GM19239 (cell line): ENCODE measurements at regions not wholly inside any gene's neighbourhood (a gene's known extent, or its start where the extent isn't known, plus 50 kb on each side); places are given as distances from the start of the nearest gene placed in this dataset.

Source experiments
- DNase-seq: peaks from one replicate; pipeline ENCODE4 v3.0.0; 2011; ENCODE audit warnings: low spot score; ENCODE audit not compliant: insufficient read length
- FAIRE-seq: peaks from 2 replicates; lab custom pipeline; 2011; peaks lifted over from hg19 to GRCh38; lab: Jason Lieb, UNC

DNA sequence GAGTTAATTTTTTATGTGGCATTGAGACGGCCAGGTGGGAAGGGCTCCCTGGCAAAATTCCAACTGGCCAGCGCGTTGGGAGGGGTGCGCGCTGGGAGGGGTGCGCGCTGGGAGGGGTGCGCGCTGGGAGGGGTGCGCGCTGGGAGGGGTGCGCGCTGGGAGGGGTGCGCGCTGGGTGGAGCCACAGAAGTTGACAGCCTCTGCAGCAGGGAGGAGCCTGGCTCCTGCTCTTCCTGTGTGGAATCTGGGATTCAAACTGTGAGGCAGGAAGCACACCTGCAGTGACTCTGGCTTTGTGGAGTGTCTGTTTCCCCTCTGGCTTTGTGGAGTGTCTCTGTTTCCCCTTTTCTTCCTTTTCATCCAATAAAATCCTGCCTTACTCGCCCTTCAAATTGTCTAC is 147.9 kb upstream of the CBLN2 start:
- no peak for DNase-seq

DNA sequence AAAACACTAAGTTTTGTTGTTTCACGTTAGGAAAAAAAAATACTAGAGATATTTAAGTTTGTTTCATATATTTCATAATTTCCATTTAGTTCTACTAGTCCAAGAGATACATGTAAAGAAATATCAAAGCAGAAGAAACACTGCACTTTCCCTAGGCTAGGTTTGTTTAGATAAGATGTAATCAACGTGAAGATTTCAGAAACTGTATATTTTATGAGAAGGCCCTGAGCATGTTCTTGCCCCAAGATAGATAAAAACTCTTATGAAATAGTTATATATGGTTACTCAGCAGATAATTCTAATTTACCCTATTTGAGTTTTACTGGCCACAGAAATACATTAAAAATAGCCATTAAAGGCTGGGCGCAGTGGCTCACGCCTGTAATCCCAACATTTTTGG is 143.6 kb upstream of the CBLN2 start:
- FAIRE-seq (no peak), DNase-seq (no peak)

More for the DNA sequence above, 147.9 kb upstream of the CBLN2 start:
- no peak for FAIRE-seq

DNA sequence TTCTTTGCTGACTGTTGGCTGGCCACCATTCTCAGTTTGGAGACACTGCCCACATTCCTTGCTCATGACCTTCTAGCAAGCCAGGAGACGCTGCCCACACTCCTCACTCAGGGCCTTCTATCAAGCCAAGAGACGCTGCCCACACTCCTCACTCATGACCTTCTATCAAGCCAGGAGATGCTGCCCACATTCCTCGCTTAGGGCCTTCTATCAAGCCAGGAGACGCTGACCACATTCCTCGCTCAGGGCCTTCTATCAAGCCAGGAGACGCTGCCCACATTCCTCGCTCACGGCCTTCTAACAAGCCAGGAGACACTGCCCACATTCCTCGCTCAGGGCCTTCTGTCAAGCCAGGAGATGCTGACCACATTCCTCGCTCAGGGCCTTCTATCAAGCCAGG is 131.3 kb upstream of the CBLN2 start:
- DNase-seq (no peak), FAIRE-seq (no peak)

DNA sequence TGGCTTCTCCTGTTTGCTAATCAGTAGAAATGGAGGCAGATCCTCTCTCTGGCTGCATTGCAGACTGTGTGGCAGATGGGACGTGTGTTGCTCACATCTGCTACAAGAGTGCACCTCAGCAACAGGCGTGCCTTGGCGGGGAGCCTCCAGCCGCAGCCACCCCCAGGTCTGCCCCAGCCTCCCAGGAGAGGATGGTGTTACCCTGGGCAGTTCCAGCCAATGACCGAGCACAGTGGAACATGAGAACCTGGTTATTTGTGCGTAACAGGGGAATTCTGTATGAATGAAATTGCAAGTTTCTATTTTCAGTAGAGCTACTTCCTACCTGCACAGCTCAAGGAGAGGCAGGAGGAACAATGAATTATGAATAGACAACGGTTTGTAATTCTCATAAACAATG is 130.6 kb upstream of the CBLN2 start:
- FAIRE-seq (peak; percentile 37), DNase-seq (no peak)

DNA sequence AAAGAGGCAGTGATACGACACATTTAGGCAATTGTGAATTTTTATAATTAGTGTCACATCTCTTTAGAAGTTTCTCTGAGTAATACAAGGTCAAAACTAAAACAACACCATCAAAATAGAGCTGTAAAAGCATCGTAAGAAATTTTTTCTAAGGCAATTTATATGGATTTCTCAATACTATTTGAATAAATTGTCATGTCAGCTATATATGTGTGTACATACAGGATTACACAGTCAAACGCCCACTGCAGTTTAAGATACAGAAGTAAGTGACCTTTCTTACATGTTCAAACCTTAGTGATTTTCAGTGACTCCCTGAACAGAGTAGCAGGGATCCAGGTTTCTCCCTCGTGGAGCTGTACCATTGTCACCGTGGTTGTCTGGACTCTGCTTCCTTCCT is 129.1 kb upstream of the CBLN2 start:
- FAIRE-seq, result no peak

DNA sequence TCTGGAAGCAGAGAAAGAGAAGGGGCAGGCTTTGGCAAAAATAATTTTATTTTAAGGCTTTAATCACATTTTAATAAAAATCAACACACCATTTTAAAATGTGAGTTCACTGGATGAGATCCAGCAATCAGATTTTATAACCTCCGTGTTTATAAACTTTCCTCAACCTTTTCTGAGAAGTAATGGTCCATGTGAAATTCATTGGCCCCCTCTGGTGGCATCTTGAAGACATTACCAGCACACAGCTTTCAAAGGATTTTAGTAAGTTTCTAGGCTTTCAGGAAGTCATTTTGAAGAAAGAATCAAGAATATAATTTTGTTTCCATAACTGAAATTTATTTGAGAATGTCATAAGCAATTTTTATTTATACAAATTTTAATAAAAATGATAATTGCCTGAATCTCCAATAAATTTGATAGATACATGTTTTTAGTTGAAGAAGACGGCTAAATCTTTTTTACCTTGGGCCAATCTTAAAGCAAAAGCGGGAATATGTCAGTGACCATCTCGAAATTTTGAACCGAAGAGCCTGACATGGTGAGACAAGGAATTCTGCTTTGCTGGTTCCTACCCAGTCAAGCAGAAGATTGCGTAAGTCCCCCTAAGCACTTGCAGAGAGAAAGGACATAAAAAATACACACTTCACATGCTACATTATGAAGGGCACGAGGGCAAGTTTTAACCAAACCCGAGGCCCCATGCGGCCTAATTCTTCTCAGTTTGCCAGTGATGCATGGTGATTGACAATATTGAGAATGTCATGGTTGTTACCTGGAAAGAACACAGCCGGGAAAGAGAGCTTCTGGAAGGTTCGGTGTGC is 128.4 kb upstream of the CBLN2 start:
- FAIRE-seq, result peak; percentile 69
- peak; percentile 10 for DNase-seq

More for the DNA sequence above, 129.1 kb upstream of the CBLN2 start:
- DNase-seq, result no peak

DNA sequence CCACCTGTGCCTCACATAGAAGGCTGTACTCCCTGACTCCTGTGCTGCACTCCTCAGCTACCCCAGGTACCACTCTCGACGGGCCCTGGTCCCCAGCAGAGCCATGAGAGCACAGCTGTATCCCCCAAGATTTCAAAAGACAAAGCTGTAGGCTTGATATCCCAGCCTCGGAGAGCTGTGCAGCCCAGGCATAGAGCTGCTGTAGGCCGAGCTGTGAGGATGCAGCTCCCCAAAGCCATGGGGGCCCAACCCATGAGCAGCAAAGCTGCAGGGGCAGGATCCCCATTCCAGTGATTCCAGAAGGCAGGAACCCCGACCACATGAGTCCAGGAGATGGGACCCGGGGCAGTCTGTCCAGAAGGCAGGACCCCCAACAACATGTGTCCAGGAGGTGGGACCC is 123.8 kb upstream of the CBLN2 start:
- DNase-seq (no peak), FAIRE-seq (no peak)

DNA sequence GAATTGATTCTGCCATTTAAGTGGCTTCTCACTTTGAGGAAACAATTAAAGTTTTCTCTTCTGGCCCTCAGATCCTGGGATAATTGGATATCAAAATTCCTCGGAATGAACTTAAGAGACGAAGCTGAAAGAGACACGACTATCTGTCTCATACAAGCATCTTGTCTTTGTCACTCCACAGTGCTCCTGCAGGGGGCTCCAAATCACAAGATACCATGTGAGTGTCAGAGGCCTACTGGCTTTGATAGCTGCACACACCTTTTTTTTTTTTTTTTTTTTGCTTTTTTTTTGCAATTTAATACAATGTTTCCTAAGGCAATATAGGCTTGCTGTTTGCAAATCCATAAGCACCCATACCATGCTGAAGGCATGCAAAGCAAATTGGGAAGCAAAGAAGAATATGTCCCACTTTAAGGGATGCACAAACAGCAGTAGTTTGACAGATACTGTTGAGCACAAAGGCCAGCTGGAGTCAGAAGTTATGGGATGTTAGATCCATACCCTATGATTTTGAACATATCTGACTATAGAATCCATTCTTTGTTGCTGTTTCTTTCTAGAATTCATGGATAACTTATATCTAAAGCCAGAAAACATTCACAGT is 109.0 kb upstream of the CBLN2 start:
- peak; percentile 5 for DNase-seq
- peak; percentile 54 for FAIRE-seq

DNA sequence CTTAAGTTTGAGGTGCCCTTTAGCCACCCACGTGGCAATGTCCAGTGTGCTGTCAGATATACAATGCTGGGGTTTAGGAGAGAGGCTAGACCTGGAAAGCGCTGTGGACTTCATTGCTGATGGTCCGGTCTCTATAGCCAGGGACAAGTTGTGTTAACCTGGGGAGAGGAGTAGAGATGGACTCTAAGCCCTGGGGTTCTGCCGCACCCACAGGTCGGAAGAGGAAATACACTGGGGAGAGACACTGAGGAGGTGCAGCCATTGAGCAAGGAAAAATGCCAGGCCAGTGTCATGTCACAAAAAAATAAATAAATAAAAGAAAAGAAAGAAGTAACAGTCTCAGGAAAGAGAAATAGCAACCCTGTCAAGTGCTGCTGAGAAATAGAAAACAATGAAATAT is 106.9 kb upstream of the CBLN2 start:
- DNase-seq (no peak), FAIRE-seq (no peak)

DNA sequence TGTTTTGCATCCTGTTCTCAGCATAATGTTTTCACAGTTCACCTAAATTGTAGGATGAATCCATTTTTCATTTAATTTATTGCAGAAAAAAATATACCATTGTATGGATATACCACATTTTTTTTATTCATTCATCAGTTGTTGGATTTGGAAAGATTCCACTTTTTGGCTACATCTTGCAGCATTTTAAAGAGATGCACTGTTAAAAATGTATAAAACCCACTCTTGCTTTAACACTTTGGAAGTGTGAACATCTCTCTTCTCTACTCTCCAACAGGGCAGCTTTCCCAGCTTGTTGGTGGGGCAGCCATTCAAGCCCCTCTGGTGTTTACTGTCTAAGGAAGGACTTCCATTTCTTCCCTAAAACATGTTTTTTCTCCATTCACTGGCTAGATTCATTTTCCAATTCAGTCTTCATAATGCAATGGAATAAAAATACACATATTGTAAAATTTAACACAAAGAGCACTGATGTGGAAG is 104.4 kb upstream of the CBLN2 start:
- no peak for FAIRE-seq
- DNase-seq, result no peak

DNA sequence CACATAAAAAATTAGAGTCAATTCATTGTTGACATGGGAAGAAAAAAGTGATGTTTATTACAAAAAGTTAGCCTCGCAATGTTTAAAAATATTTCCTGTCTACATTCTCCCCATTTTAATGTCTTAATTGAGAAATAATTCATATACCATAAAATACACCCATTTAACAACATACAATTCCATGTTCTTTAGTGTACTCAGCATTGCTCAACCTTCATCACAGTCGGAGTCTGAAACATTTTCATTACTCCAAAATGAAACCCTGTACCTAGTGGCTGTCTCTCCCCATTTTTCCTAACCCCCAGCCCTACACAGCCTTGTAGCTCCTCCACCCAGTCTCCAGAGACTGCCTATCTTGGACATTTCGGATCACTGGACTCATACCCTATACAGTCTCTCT is 103.9 kb upstream of the CBLN2 start:
- no peak for FAIRE-seq
- no peak for DNase-seq

DNA sequence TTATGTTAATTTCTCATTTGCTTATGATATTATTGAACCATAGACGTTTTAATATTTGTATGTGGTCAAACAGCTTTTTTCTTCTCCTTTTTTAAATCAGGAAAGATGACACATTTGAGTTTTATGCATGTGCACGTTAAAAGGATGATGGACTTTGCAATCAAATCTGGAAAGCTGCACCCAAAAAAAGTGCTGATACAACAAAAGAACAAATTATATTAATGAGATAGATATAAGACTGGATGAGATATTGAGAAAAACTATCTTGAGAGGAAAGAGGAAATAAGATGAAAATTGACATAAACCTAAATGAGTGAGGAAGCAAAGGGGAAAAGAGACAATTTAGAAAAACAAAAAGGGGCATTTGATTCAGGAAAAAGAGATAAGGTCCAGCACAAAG is 96.4 kb upstream of the CBLN2 start:
- FAIRE-seq (no peak), DNase-seq (no peak)

DNA sequence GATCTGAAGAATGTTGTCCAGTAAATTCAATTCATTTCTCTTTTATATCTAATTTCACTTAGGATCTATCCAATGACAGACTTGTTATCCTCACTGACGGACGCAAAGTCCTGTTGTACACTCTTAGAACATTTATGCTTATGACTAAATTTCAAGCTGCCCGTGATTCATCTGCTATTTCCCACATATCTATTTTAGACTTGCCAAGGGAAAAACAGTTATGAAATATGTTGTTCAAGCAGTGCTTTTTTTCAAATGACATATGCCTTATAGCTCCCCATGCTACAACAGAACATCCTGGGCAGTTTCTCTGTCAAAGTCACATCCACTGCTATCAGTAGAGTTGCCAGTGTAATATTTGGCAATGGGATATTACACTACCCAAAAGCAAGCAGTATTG is 94.2 kb upstream of the CBLN2 start:
- FAIRE-seq, result no peak
- no peak for DNase-seq

DNA sequence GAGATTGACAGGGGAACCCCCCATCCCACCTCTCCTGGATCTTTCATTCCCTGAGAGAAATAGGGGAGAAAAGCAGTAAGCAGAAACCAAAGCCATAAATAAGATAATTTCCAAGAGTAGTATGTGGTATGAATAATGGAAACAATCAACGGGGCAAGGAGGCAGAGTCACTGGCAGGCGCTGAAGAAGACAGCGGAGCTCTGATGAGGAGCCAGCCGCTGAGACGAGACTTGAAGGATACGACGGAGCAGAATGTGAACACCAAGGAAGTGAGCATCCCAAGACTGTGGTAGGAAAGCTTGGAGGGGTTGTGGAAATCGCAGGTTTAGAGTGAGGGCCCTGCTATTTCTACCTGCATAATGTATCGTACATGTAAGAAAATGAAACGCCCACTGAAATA is 93.6 kb upstream of the CBLN2 start:
- DNase-seq (no peak), FAIRE-seq (no peak)

DNA sequence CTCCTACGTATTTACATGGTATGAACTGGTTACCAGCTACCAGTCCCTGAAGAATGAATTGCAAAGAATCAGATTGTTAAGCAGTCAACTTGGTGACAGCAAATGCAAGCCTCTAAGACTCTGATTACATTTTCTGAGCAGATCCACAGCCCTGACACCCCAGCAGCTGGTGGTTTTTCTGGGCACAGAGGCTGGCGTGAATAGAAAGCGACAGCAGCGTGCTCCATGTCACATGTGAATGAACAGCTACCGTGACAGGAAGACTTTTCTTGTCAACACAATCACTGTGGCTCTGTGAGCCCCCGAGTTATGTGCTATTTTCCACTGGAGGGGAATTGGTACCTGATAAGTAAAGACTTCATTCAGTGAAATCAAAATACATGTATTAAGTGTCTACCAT is 93.2 kb upstream of the CBLN2 start:
- no peak for FAIRE-seq
- no peak for DNase-seq

DNA sequence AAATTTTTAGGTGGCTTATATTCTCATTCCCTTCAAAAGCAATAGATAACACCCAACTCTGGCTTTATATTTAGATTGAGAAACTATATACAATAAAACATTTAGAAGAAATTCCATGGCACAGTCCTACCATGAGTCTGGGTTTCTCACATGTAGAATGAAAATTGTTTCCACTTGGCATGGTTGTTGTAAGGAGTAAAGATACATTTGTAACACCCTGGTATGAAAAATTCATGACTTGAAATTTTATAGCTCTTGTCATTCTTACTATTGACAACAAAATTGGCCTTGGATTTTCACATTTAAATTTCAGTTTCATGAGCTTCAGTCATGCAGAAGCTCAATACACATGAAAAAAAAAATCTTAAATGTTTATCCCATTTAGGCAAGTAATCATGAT is 92.5 kb upstream of the CBLN2 start:
- FAIRE-seq (no peak), DNase-seq (no peak)

DNA sequence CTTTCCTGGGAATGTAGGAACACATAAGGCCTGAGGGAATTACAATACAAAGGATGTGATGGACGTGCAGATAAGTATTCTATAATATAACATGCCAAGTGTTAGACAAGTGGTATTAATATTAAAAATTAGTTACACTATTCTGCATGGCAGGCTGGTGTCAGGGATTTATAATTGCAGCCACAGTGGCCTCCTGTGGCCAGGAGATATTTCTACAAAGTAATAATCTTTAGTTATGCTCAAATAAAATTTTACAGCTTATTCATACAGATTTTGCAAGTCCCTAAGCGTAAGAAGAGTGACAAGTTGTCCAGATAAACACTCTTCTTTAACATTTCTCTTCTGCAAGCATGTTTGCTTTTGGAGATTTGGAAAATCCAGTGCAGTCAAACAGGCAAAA is 90.4 kb upstream of the CBLN2 start:
- DNase-seq, result no peak
- no peak for FAIRE-seq

DNA sequence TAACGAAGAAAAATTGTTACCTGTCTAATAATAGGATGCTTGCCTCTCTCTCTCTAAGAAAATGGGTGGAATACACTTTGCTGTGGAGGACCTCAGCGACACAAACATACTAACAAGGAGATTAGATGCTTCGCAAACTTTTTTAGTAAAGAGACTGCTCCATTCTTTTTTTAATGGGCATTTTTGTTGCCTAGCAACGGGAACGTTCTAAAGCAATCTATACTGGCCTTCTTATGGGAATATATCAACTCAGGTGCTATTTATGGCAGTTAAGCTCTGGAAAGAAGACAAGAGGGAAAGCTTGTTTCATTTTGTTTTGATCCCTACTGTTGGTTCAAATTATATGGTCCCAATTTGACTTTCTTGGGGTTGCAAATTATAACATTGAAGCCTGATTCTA is 86.8 kb upstream of the CBLN2 start:
- FAIRE-seq (no peak), DNase-seq (no peak)

DNA sequence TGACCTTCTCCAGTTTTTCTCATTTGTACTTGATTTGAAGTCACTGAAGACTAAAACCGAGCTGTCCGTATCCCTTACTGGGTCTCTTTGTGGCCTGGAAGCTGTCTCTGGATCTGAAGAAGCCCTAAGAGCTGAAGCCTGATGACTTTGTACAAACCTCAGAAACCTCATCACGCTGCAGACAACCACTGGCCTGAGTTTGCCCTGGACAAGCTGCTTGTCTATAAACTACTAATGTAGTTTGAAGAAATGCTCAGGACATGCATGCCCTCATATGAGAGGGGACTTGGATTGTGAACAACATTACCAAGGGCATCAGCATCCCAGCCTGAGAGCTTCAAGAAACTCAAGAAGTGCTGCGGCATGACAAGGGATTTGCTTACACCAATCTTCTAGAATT is 79.3 kb upstream of the CBLN2 start:
- no peak for DNase-seq
- FAIRE-seq, result no peak

DNA sequence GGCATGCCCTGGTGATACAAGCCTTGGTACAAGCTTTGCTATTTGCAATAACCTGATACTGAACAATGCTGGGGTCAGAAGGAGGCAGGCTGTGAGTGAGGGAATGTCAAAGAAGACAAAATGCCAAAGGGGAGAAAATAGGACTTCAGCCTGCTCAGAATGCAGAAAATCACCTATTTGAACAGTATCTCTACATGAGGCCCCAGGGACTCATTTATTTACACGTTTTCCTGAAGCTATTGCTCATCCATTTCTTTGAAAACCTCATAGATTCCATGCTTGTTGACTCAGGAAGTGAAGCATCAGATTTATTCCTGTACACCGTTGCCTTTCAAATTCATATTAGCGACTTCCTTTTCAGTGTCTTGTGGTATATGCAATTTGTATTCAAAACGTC is 69.4 kb upstream of the CBLN2 start:
- FAIRE-seq, result no peak
- DNase-seq, result no peak

DNA sequence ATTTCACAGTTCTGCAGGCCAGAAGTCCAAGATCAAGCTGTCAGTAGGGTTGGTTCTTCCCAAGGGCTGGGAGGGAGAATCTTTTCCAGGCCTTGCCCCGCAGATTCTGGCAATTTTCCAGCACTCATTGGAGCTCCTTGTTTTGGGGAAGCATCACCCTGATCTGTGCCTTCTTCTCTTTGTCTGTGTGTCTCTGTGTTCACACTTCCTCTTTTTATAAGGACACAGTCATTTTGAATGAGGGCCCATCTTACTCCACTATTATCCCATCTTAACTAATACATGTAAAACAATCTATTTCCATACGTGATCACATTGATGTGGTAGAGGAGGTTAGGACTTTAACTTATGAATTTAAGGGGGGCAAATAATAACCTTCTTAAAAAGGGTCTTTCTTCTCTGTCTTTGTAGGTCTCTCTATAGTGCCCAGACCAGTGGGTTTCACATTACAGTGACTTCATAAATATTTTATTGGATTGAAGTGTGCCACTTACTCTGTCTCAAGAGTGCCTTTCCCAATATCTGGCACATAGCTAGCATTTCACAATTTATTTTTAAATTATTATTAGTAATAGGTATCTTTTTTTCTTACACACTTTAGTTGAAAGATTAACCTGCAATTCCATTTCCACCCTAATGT is 68.9 kb upstream of the CBLN2 start:
- FAIRE-seq, result no peak
- DNase-seq, result no peak
